Endothelial cell of umbilical vein (primary cell): ENCODE measurements at regions not wholly inside any gene's neighbourhood (a gene's known extent, or its start where the extent isn't known, plus 50 kb on each side); places are given as distances from the start of the nearest gene placed in this dataset.

ENCODE experiments used
- BruUV-seq: library from RNA; stranded (reverse); fragments of 400-500 nt; replicated peaks from 2 replicates; lab custom pipeline; 2021; lab: Mats Ljungman, UMichigan
- CTCF ChIA-PET: fragments of 300-600, 350-600 bp; sonication (Branson Sonifier 250); formaldehyde crosslinking; loops from one replicate; lab custom pipeline; 2021; ENCODE audit warnings: antibody characterized with exemption, inconsistent platforms; lab: Charles Lee
- POLR2A ChIA-PET: fragments of 300-600, 350-600 bp; sonication (Branson Sonifier 250); formaldehyde crosslinking; loops from one replicate; lab custom pipeline; 2021; ENCODE audit warnings: antibody characterized with exemption, inconsistent platforms; lab: Charles Lee
- DNase-seq: peaks from one replicate; pipeline ENCODE4 v3.0.0-alpha.2; 2011; ENCODE audit warnings: low read depth, low spot score
- FAIRE-seq: peaks from 2 replicates; lab custom pipeline; 2011; peaks lifted over from hg19 to GRCh38; lab: Jason Lieb, UNC
- H2AFZ ChIP-seq: 2 replicates; pipeline ENCODE4 v1.6.0; 2012; ENCODE audit warnings: low read depth, low read length, control low read depth, inconsistent platforms
- H3K27ac ChIP-seq: 2 replicates; pipeline ENCODE4 v1.5.1; 2011; ENCODE audit warnings: low read depth, mild to moderate bottlenecking, control low read depth, low read length, moderate library complexity; ENCODE audit not compliant: insufficient read depth
- H3K27me3 ChIP-seq, 2 experiments: 2 replicates each; pipeline versions ENCODE4 v1.6.0 to v1.6.1; 2011; ENCODE audit warnings: low read length in 2 of 2, mixed read lengths in 1 of 2; ENCODE audit not compliant: control insufficient read depth in 2 of 2, insufficient read depth in 2 of 2
- H3K36me3 ChIP-seq, 2 experiments: 2 replicates in 1 of 2; 3 replicates in 1 of 2; pipeline ENCODE4 v1.5.1; 2011; ENCODE audit warnings: low read length in 2 of 2, mild to moderate bottlenecking in 1 of 2, moderate library complexity in 1 of 2; ENCODE audit not compliant: control insufficient read depth in 2 of 2, insufficient read depth in 2 of 2; ENCODE audit errors: extremely low read depth in 1 of 2
- H3K4me1 ChIP-seq: 3 replicates; pipeline ENCODE4 v1.5.1; 2011; ENCODE audit warnings: mild to moderate bottlenecking, low read length; ENCODE audit not compliant: control insufficient read depth, insufficient read depth; ENCODE audit errors: extremely low read depth
- H3K4me2 ChIP-seq: 2 replicates; pipeline ENCODE4 v1.6.1; 2011; ENCODE audit warnings: low read length, control low read depth, mixed read lengths; ENCODE audit not compliant: insufficient read depth
- H3K4me3 ChIP-seq, 3 experiments: fragments of 200-600 bp in 1 of 3; sonication (generic), shearing (Covaris generic) in 1 of 3; replicated peaks in 1 of 3; 2 replicates each; pipeline ENCODE4 v1.5.1; 2011 to 2016; ENCODE audit warnings: control low read depth in 3 of 3, low read length in 3 of 3, mild to moderate bottlenecking in 2 of 3, inconsistent platforms in 1 of 3, low read depth in 1 of 3, moderate library complexity in 1 of 3; ENCODE audit not compliant: insufficient read depth in 1 of 3
- H3K79me2 ChIP-seq: 2 replicates; pipeline ENCODE4 v1.6.0; 2012; ENCODE audit warnings: low read length, inconsistent platforms; ENCODE audit not compliant: control insufficient read depth, insufficient read depth
- H3K9ac ChIP-seq: replicated peaks from 2 replicates; pipeline ENCODE3; 2011; ENCODE audit warnings: low read length, control low read depth; ENCODE audit not compliant: insufficient read depth; ENCODE audit errors: extremely low read depth
- H3K9me1 ChIP-seq: replicated peaks from 3 replicates; pipeline ENCODE4 v1.6.0; 2011; ENCODE audit warnings: mild to moderate bottlenecking, low read length; ENCODE audit not compliant: control insufficient read depth, insufficient read depth; ENCODE audit errors: extremely low read depth
- H3K9me3 ChIP-seq: replicated peaks from 2 replicates; pipeline ENCODE4 v1.5.1; 2012; ENCODE audit warnings: low read length, inconsistent platforms; ENCODE audit not compliant: control insufficient read depth, insufficient read depth
- H4K20me1 ChIP-seq: replicated peaks from 2 replicates; pipeline ENCODE3; 2011; ENCODE audit warnings: mild to moderate bottlenecking, low read length; ENCODE audit not compliant: control insufficient read depth, insufficient read depth; ENCODE audit errors: extremely low read depth
- JUN ChIP-seq: IDR thresholded peaks from 2 replicates; pipeline ENCODE4 v1.6.1; 2011; ENCODE audit warnings: borderline replicate concordance, low read depth; ENCODE audit not compliant: insufficient read length, insufficient read depth
- MYC ChIP-seq: IDR thresholded peaks from one replicate; pipeline ENCODE4 v1.6.1; 2011; ENCODE audit warnings: mild to moderate bottlenecking, low read depth, low read length
- POLR2A ChIP-seq: IDR thresholded peaks from 2 replicates; pipeline ENCODE4 v1.6.1; 2012; ENCODE audit warnings: low read depth, mild to moderate bottlenecking, control low read depth, low read length
- dilution Hi-C: fragments of 300-500 bp; cut with MboI; formaldehyde crosslinking; loops from one replicate; pipeline ENCODE4 v1.15.0; 2019; ENCODE audit warnings: low sequenced_read_pairs; ENCODE audit not compliant: extremely low pct_ligation_motif_present
- intact Hi-C: fragments of 100-400 bp; cut with micrococcal nuclease; formaldehyde crosslinking; loops from one replicate; pipeline ENCODE4 v1.10.0; 2022
- TF ChIP-seq, protein P1 (sequence below), 2 donors: IDR thresholded peaks; 1 replicate in 1 of 2; 2 replicates in 1 of 2; pipeline ENCODE4 v1.5.1; 2011; ENCODE audit warnings: low read length in 2 of 2, mild to moderate bottlenecking in 2 of 2, moderate library complexity in 2 of 2, control low read depth in 1 of 2, inconsistent platforms in 1 of 2, low read depth in 1 of 2; ENCODE audit not compliant: insufficient read depth in 1 of 2; ENCODE audit errors: extremely low read depth in 1 of 2

DNA sequence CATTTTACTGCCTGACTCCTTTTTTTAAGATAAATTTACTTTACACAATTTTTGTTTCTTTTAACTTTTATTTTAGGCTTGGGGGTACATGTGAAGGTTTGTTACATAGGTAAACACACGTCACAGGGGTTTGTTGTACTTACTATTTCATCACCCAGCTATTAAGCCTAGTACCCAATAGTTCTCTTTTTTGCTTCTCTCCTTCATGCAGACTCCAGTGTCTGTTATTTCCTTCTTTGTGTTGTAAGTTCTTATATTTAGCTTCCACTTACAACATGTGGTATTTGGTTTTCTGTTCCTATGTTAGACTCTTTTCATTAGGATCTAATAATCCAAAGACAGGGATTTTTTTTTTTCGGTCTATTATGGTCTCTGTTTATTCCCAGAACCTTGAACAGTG, 83.5 kb upstream of the CCN6 start:
- no peak for TF ChIP-seq POLR2A
- TF ChIP-seq, protein P1, sequence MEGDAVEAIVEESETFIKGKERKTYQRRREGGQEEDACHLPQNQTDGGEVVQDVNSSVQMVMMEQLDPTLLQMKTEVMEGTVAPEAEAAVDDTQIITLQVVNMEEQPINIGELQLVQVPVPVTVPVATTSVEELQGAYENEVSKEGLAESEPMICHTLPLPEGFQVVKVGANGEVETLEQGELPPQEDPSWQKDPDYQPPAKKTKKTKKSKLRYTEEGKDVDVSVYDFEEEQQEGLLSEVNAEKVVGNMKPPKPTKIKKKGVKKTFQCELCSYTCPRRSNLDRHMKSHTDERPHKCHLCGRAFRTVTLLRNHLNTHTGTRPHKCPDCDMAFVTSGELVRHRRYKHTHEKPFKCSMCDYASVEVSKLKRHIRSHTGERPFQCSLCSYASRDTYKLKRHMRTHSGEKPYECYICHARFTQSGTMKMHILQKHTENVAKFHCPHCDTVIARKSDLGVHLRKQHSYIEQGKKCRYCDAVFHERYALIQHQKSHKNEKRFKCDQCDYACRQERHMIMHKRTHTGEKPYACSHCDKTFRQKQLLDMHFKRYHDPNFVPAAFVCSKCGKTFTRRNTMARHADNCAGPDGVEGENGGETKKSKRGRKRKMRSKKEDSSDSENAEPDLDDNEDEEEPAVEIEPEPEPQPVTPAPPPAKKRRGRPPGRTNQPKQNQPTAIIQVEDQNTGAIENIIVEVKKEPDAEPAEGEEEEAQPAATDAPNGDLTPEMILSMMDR (IDR thresholded peaks at IDR 0.05; ENCODE audit: extremely low read depth in 1 of 2, insufficient read depth in 1 of 2, low read depth in 1 of 2, low read length in 2 of 2), result no peak
- no peak for TF ChIP-seq MYC
- no peak for TF ChIP-seq JUN
- Histone ChIP-seq H2AFZ (no peak overlapping the region), H3K27me3 (no peaks in the 10 kb centered on the region), H3K9me3 (no peaks in the 10 kb centered on the region), H3K27ac (no peak overlapping the region), H3K36me3 (no peaks in the 10 kb centered on the region), H3K4me2 (no peak overlapping the region), H3K9ac (no peak overlapping the region), H3K9me1 (no peaks in the 10 kb centered on the region), H4K20me1 (no peaks in the 10 kb centered on the region), H3K4me3 (no peak overlapping the region), H3K4me1 (peaks cover 24% of the 10 kb centered on the region), H3K79me2 (no peaks in the 10 kb centered on the region)
- dilution Hi-C loops, result no loop called here
- ChIA-PET CTCF (no interaction called here), POLR2A (no interaction called here)
- no TSS peak for BruUV-seq
- intact Hi-C loops, result no loop called here
- FAIRE-seq (no peak), DNase-seq (no peak)

DNA sequence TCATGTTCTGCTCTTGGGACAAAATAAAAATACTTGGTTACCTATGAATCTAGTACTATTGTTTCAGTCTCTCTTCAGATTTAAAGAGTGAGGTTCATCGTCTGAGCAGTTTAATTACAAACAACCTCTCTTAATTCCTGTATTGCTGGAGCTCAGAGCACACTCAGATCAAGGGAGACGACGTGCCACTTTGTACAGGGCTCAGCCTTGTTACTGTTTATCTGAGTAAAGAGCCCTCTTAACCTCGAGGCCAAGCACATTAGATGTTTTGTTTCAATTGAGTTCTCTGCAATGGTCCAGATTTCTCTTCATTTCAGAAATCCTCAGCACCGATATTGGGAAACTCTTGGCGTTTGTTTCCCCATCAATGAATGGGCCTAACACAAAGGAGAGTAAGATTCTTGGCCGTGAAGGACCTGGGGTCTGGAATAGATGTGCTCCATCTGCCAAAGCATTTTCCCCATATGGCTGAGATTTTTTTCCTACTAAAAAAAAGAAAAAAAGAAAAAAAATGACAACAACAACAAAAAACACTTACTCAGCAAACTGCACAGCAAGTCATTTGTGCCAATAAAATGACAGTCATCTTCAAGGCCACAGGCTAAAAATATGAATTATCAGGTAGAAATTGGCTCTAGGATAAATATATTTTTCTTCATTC, 82.6 kb upstream of the CCN6 start:
- Histone ChIP-seq H3K9me3 (no peaks in the 10 kb centered on the region), H3K4me2 (no peak overlapping the region), H3K9ac (no peak overlapping the region), H3K9me1 (no peaks in the 10 kb centered on the region), H3K79me2 (no peaks in the 10 kb centered on the region), H4K20me1 (no peaks in the 10 kb centered on the region), H3K36me3 (no peaks in the 10 kb centered on the region), H3K27me3 (no peaks in the 10 kb centered on the region), H3K27ac (no peak overlapping the region), H3K4me3 (no peak overlapping the region), H2AFZ (no peak overlapping the region), H3K4me1 (peaks cover 24% of the 10 kb centered on the region)
- no peak for FAIRE-seq
- ChIA-PET POLR2A (no interaction called here), CTCF (no interaction called here)
- dilution Hi-C loops (no loop called here), intact Hi-C loops (no loop called here)
- BruUV-seq, result no TSS peak
- no peak for DNase-seq
- TF ChIP-seq, protein P1 (IDR thresholded peaks at IDR 0.05; ENCODE audit: extremely low read depth in 1 of 2, insufficient read depth in 1 of 2, low read depth in 1 of 2, low read length in 2 of 2), result no peak
- no peak for TF ChIP-seq POLR2A
- no peak for TF ChIP-seq JUN
